IMR-90 (cell line): ENCODE measurements at regions not wholly inside any gene's neighbourhood (a gene's known extent, or its start where the extent isn't known, plus 50 kb on each side); places are given as distances from the start of the nearest gene placed in this dataset.

Source experiments
- ATAC-seq: fragments of 200-7000 bp; cut with Tn5 transposase; 2 replicates; pipeline ENCODE4 v1.9.1; 2020; ENCODE audit warnings: low read depth, mild to moderate bottlenecking, moderate library complexity
- BruUV-seq: library from RNA; stranded (reverse); fragments of 400-500 nt; replicated peaks from 2 replicates; lab custom pipeline; 2021; lab: Mats Ljungman, UMichigan
- CTCF ChIA-PET: fragments of 300-600 bp; formaldehyde crosslinking; extraction: SDS; loops from one replicate; lab custom pipeline; 2021; ENCODE audit warnings: antibody characterized with exemption; lab: Yijun Ruan, JAX
- POLR2A ChIA-PET: fragments of 300-600 bp; sonication (Branson Sonifier 250); formaldehyde crosslinking; loops from one replicate; lab custom pipeline; 2022; ENCODE audit warnings: antibody characterized with exemption; ENCODE audit not compliant: unreplicated experiment; lab: Charles Lee
- DNase-seq: peaks from one replicate; pipeline ENCODE4 v3.0.0; 2013
- H2AFZ ChIP-seq: replicated peaks from 2 replicates; pipeline ENCODE3; 2013; ENCODE audit warnings: low read length, mild to moderate bottlenecking; ENCODE audit not compliant: poor library complexity
- H2AK5ac ChIP-seq: 2 replicates; pipeline ENCODE4 v1.6.1; 2013; ENCODE audit warnings: low read depth, low read length, inconsistent platforms
- H2AK9ac ChIP-seq: replicated peaks from 2 replicates; pipeline ENCODE3; 2013; ENCODE audit warnings: mild to moderate bottlenecking, low read depth, low read length, moderate library complexity; ENCODE audit not compliant: poor library complexity
- H2BK120ac ChIP-seq: 2 replicates; pipeline ENCODE4 v1.6.1; 2013; ENCODE audit warnings: low read depth, low read length, inconsistent platforms
- H2BK15ac ChIP-seq: 3 replicates; pipeline ENCODE4 v1.6.1; 2013; ENCODE audit warnings: low read depth, low read length, inconsistent platforms
- H2BK20ac ChIP-seq: 2 replicates; pipeline ENCODE4 v1.6.1; 2013; ENCODE audit warnings: low read depth, mild to moderate bottlenecking, inconsistent platforms, low read length, moderate library complexity
- H2BK5ac ChIP-seq: 2 replicates; pipeline ENCODE4 v1.6.1; 2013; ENCODE audit warnings: mild to moderate bottlenecking, low read depth, low read length, inconsistent platforms; ENCODE audit not compliant: poor library complexity, severe bottlenecking
- H3K14ac ChIP-seq: replicated peaks from 2 replicates; pipeline ENCODE4 v1.6.1; 2013; ENCODE audit warnings: low read depth, low read length, inconsistent platforms
- H3K18ac ChIP-seq: 2 replicates; pipeline ENCODE4 v1.6.1; 2013; ENCODE audit warnings: low read depth, low read length, control low read depth
- H3K23ac ChIP-seq: 2 replicates; pipeline ENCODE4 v1.6.1; 2013; ENCODE audit warnings: low read depth, low read length, inconsistent platforms
- H3K27ac ChIP-seq: 2 replicates; pipeline ENCODE4 v1.5.1; 2013; ENCODE audit warnings: mild to moderate bottlenecking, control low read depth, low read length; ENCODE audit not compliant: insufficient read depth
- H3K27me3 ChIP-seq: 2 replicates; pipeline ENCODE4 v1.6.1; 2013; ENCODE audit warnings: low read length; ENCODE audit not compliant: control insufficient read depth, insufficient read depth
- H3K36me3 ChIP-seq: 2 replicates; pipeline ENCODE4 v1.6.1; 2013; ENCODE audit warnings: low read length, mixed read lengths; ENCODE audit not compliant: control insufficient read depth, insufficient read depth
- H3K4ac ChIP-seq: 2 replicates; pipeline ENCODE4 v1.6.1; 2013; ENCODE audit warnings: low read depth, low read length, inconsistent platforms
- H3K4me1 ChIP-seq: 2 replicates; pipeline ENCODE4 v1.6.1; 2013; ENCODE audit warnings: low read length, mixed read lengths; ENCODE audit not compliant: control insufficient read depth, insufficient read depth
- H3K4me2 ChIP-seq: 2 replicates; pipeline ENCODE4 v1.6.1; 2013; ENCODE audit warnings: low read depth, mild to moderate bottlenecking, control low read depth, low read length, moderate library complexity
- H3K4me3 ChIP-seq: 2 replicates; pipeline ENCODE4 v1.5.1; 2013; ENCODE audit warnings: low read depth, mild to moderate bottlenecking, control low read depth, low read length, moderate library complexity; ENCODE audit not compliant: insufficient read depth
- H3K56ac ChIP-seq: 2 replicates; pipeline ENCODE4 v1.6.1; 2013; ENCODE audit warnings: low read length, inconsistent platforms; ENCODE audit not compliant: insufficient read depth; ENCODE audit errors: extremely low read depth
- H3K79me1 ChIP-seq, 2 experiments: 2 replicates each; pipeline ENCODE4 v1.6.1; 2013; ENCODE audit warnings: low read length in 2 of 2, inconsistent platforms in 1 of 2, low read depth in 1 of 2
- H3K9ac ChIP-seq: 2 replicates; pipeline ENCODE4 v1.6.1; 2013; ENCODE audit warnings: low read depth, low read length, control low read depth
- H3K9me1 ChIP-seq: 2 replicates; pipeline ENCODE4 v1.6.1; 2013; ENCODE audit warnings: low read length, inconsistent platforms; ENCODE audit not compliant: insufficient read depth
- H3K9me3 ChIP-seq: 2 replicates; pipeline ENCODE4 v1.6.1; 2013; ENCODE audit warnings: low read length; ENCODE audit not compliant: control insufficient read depth, insufficient read depth
- H4K20me1 ChIP-seq: 2 replicates; pipeline ENCODE4 v1.6.1; 2013; ENCODE audit warnings: low read length, inconsistent platforms; ENCODE audit not compliant: insufficient read depth
- H4K5ac ChIP-seq: 2 replicates; pipeline ENCODE4 v1.6.1; 2013; ENCODE audit warnings: mild to moderate bottlenecking, low read depth, low read length, control low read depth
- H4K8ac ChIP-seq, 2 experiments: 2 replicates each; pipeline ENCODE4 v1.6.1; 2013; ENCODE audit warnings: low read depth in 2 of 2, low read length in 2 of 2, control low read depth in 1 of 2, inconsistent platforms in 1 of 2
- H4K91ac ChIP-seq: 2 replicates; pipeline ENCODE4 v1.6.1; 2013; ENCODE audit warnings: low read depth, low read length, inconsistent platforms; ENCODE audit not compliant: insufficient read depth
- BHLHE40 ChIP-seq: fragments of 150-350 bp; IDR thresholded peaks from 2 replicates; pipeline ENCODE4 v1.6.1; 2016; ENCODE audit warnings: mild to moderate bottlenecking, low read depth, low read length
- CHD1 ChIP-seq: IDR thresholded peaks from 2 replicates; pipeline ENCODE4 v1.6.1; 2012; ENCODE audit warnings: low read depth, low read length, improper control_type of control experiment
- CTCF ChIP-seq: conservative IDR thresholded peaks from 2 replicates; pipeline ENCODE4 v1.5.1; 2012; ENCODE audit warnings: mild to moderate bottlenecking, low read depth, low read length, improper control_type of control experiment
- ELK1 ChIP-seq: fragments of 150-350 bp; IDR thresholded peaks from 2 replicates; pipeline ENCODE4 v1.6.1; 2016; ENCODE audit warnings: low read depth, mild to moderate bottlenecking, low read length, moderate library complexity, borderline replicate concordance
- FOS ChIP-seq: fragments of 150-350 bp; IDR thresholded peaks from 2 replicates; pipeline ENCODE4 v1.6.1; 2016; ENCODE audit warnings: low read depth, low read length
- MAFK ChIP-seq: IDR thresholded peaks from 2 replicates; pipeline ENCODE4 v1.6.1; 2012; ENCODE audit warnings: low read depth, low read length, improper control_type of control experiment
- MAZ ChIP-seq: IDR thresholded peaks from 2 replicates; pipeline ENCODE4 v1.6.1; 2012; ENCODE audit warnings: low read depth, mild to moderate bottlenecking, low read length, improper control_type of control experiment, moderate library complexity, borderline replicate concordance
- MXI1 ChIP-seq: IDR thresholded peaks from 2 replicates; pipeline ENCODE4 v1.6.1; 2012; ENCODE audit warnings: low read depth, mild to moderate bottlenecking, low read length, moderate library complexity, borderline replicate concordance
- NFE2L2 ChIP-seq: fragments of 150-350 bp; IDR thresholded peaks from 2 replicates; pipeline ENCODE4 v1.6.1; 2016; ENCODE audit warnings: low read depth, mild to moderate bottlenecking, low read length
- POLR2A ChIP-seq: IDR thresholded peaks from 2 replicates; pipeline ENCODE4 v1.6.1; 2012; ENCODE audit warnings: mild to moderate bottlenecking, low read depth, low read length
- RAD21 ChIP-seq: IDR thresholded peaks from 2 replicates; pipeline ENCODE4 v1.6.1; 2012; ENCODE audit warnings: low read length, improper control_type of control experiment
- RCOR1 ChIP-seq: IDR thresholded peaks from 2 replicates; pipeline ENCODE4 v1.6.1; 2012; ENCODE audit warnings: mild to moderate bottlenecking, low read length, improper control_type of control experiment; ENCODE audit not compliant: insufficient replicate concordance
- RFX5 ChIP-seq: IDR thresholded peaks from 2 replicates; pipeline ENCODE4 v1.8.0; 2012; ENCODE audit warnings: low read depth, mild to moderate bottlenecking, low read length, moderate library complexity
- SMC3 ChIP-seq: fragments of 150-350 bp; IDR thresholded peaks from 2 replicates; pipeline ENCODE4 v1.6.1; 2016; ENCODE audit warnings: low read depth, mild to moderate bottlenecking, antibody characterized with exemption, low read length, moderate library complexity
- USF2 ChIP-seq: fragments of 150-350 bp; IDR thresholded peaks from 2 replicates; pipeline ENCODE4 v1.6.1; 2017; ENCODE audit warnings: mild to moderate bottlenecking, antibody characterized with exemption, low read length, low read depth
- WGBS, 2 experiments: methylation state at CpG; one replicate each; pipeline versions ENCODE4 v1.1.5 to v1.1.7; 2013; ENCODE audit warnings: missing lambda C conversion rate in 2 of 2; ENCODE audit not compliant: insufficient read length in 1 of 2; ENCODE audit errors: extremely low coverage in 2 of 2; 5-methylcytosine and 5-hydroxymethylcytosine counted together
- dilution Hi-C: fragments of 300-500 bp; cut with HindIII; formaldehyde crosslinking; loops from one replicate; pipeline ENCODE4 v1.14.3; 2018; ENCODE audit warnings: low sequenced_read_pairs; ENCODE audit not compliant: unreplicated experiment
- in situ Hi-C: fragments of 300-500 bp; cut with MboI; formaldehyde crosslinking; loops from 3 replicates; pipeline ENCODE4 v1.14.3; 2019; ENCODE audit warnings: low sequenced_read_pairs, inconsistent platforms, mixed read lengths
- intact Hi-C: fragments of 100-400 bp; cut with micrococcal nuclease; formaldehyde crosslinking; loops from 2 replicates; pipeline ENCODE4 v1.10.0; 2022

- WGBS, 2 experiments = no CpG with 5 or more reads among the region's 3 CpGs
- no peak overlapping the region for H2BK20ac ChIP-seq
- ATAC-seq (no peak), DNase-seq (peak; percentile 8)
- no peak overlapping the region for H3K56ac ChIP-seq
- H4K8ac ChIP-seq = no peak overlapping the region
- H3K4ac ChIP-seq = no peak overlapping the region
- H3K23ac ChIP-seq = no peak overlapping the region
- CTCF ChIA-PET = interaction anchor here (1.0 to 1.4 kb wide), 2 partner anchors 14 to 389 kb away, joined by 3 read pairs; no protein-coding TSS in a partner anchor
- no peak overlapping the region for H3K27ac ChIP-seq
- H3K79me1 ChIP-seq = no peaks in the 10 kb centered on the region
- H3K14ac ChIP-seq = no peak overlapping the region
- in situ Hi-C loops (loop anchor here (10.0 kb wide), 2 partner anchors 377 to 477 kb away; no protein-coding TSS in a partner anchor), intact Hi-C loops (loop anchor here (10.0 kb wide), 2 partner anchors 303 to 527 kb away; no protein-coding TSS in a partner anchor), dilution Hi-C loops (no loop called here)
- H3K4me1 ChIP-seq = no peaks in the 10 kb centered on the region
- no peak overlapping the region for H3K9ac ChIP-seq
- POLR2A ChIA-PET = no interaction called here
- no peak overlapping the region for H3K4me2 ChIP-seq
- no peak overlapping the region for H4K91ac ChIP-seq
- H2BK15ac ChIP-seq = no peak overlapping the region
- no peak overlapping the region for H2BK5ac ChIP-seq
- peaks cover 13% of the 10 kb centered on the region for H3K27me3 ChIP-seq
- H3K9me1 ChIP-seq = no peaks in the 10 kb centered on the region
- no peak overlapping the region for H3K4me3 ChIP-seq
- BruUV-seq = no TSS peak
- no peaks in the 10 kb centered on the region for H3K36me3 ChIP-seq
- no peak overlapping the region for H2BK120ac ChIP-seq
- no peaks in the 10 kb centered on the region for H3K9me3 ChIP-seq
- H4K20me1 ChIP-seq = no peaks in the 10 kb centered on the region
- H4K5ac ChIP-seq = no peak overlapping the region
- no peak overlapping the region for H2AFZ ChIP-seq
- H2AK9ac ChIP-seq = no peak overlapping the region
- H3K18ac ChIP-seq = no peak overlapping the region
- no peak overlapping the region for H2AK5ac ChIP-seq
- TF ChIP-seq RCOR1 = no peak
- TF ChIP-seq CTCF = no peak
- TF ChIP-seq RAD21 = no peak
- no peak for TF ChIP-seq MXI1
- TF ChIP-seq RFX5 = no peak
- TF ChIP-seq USF2 = no peak
- no peak for TF ChIP-seq MAFK
- no peak for TF ChIP-seq BHLHE40
- no peak for TF ChIP-seq ELK1
- TF ChIP-seq MAZ = no peak
- TF ChIP-seq NFE2L2 = no peak
- no peak for TF ChIP-seq SMC3
- TF ChIP-seq CHD1 = no peak
- TF ChIP-seq FOS = no peak
- TF ChIP-seq POLR2A = no peak
Observed at GRCh38 chr11:31872076-31872443, 60.9 kb upstream of the PAX6 start.
